ENCODE measurements at regions not wholly inside any gene's neighbourhood (a gene's known extent, or its start where the extent isn't known, plus 50 kb on each side); places are given as distances from the start of the nearest gene placed in this dataset.
"Not testable (repeated sequence)": the region's sequence is repeated elsewhere in the genome, so short reads cannot be mapped to it uniquely, and the experiment has no call there.

DNA sequence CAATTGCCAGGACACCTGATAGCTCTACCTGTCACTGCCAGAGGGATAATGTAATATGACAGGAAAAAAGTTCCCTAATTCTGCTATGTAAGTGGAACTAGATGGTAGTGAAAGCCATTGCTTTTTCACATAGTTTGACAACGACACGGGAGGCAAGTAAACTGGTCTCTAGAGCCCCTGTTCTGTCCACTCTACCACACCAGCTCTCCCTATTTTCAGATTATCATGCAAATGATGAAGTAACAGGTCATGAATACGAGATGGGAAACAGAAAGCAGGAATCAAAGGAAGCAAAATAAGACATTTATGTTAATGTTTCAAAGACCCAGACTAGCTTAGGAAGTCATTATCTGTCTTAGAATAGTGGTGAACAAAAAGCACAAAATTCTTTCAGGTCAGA, 56.2 kb downstream of the TAF11L14 start:
- no peak for DNase-seq

DNA sequence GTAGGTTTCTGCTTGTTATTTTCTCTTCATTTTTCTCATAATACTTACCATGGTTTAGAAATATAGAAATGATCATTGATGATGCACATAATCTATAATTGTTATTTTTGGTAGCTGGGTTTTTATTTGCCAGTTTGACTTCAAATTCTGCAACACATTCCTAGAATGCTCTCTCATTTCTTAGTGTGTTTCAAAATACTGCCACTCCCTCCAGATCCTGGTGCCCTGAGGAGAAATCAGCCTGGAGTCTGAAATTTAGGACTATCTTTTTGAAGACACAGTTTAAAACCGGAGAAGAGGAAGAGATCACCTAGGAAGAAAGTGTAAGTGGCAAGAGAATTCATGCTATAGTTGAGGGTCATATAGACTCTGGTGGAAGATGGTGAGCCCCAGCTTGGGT, 57.5 kb downstream of the TAF11L14 start:
- no peak for DNase-seq

DNA sequence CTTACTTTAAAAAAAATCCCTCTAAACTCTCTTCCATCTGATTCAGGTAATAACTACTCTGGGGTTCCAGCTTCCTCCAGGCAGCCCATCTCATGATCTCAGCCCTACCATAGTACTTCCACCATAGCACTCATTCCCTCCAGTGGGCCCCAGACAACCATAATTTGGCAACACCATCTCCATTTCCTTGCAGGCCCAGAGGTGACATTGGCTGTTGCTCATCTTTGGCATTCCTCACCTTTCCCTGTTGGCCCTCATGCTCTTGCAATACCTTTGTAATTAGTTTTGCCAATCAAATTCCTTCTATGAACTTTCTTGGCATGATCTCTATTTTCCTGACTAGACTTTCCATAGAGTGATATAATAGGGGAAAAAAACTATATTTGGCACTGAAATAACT, 60.1 kb downstream of the TAF11L14 start:
- no peak for DNase-seq

DNA sequence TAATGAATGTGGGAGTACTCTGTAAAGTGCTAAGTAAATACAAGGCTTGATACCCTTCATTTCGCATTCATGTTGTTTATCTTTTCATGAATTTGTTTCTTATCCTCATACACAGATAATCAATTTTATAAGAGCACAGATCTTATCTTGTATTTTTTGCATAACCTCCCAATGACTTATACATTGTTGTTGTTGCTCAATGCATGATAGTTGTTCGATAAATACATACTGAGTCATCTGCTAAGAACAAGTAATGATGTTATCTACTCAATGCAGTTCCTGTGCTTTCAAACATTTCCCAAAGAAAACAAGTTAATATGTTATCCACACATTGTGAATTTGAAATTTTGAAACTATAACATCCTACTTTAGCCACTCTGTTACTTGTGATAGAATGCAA, 60.7 kb downstream of the TAF11L14 start:
- DNase-seq = no peak

DNA sequence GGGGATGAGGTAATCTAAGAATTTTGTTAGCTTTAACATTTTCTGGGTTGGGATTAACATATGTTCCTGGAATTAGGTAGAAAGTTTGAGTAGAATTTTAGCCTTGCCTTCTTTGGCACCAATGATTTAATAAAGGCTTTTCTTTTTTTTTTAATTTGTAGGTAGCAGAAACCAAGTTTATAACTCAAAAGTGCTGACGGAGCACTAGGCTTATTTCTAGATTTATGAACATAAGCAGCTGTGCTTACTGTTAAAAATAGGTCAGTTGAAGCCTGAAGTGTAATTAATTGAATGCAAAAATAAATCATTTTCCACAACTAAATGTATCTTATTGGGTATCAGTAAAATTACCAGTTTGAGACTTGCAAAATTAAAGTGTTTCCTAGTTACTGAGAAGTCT, 62.4 kb downstream of the TAF11L14 start:
- no peak for DNase-seq

DNA sequence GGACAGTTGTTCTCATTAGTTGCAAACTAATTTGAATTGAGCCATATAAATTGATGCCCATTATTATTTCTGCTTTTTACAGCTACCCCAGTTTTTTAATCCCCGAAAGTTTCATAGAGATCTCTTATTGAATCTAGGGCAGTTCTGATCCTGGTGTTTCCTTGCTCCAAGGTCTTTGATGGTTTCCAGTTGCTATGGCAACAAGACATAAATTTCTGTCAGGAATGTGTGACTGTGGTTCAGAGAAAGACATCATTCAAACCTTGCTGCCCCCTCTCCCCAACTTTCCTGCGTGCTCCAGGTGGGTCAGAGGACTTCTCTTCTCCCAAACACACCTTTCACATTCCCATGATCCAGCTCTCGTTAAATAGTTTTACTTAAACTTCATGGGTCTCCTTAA, 63.4 kb downstream of the TAF11L14 start:
- DNase-seq = no peak

DNA sequence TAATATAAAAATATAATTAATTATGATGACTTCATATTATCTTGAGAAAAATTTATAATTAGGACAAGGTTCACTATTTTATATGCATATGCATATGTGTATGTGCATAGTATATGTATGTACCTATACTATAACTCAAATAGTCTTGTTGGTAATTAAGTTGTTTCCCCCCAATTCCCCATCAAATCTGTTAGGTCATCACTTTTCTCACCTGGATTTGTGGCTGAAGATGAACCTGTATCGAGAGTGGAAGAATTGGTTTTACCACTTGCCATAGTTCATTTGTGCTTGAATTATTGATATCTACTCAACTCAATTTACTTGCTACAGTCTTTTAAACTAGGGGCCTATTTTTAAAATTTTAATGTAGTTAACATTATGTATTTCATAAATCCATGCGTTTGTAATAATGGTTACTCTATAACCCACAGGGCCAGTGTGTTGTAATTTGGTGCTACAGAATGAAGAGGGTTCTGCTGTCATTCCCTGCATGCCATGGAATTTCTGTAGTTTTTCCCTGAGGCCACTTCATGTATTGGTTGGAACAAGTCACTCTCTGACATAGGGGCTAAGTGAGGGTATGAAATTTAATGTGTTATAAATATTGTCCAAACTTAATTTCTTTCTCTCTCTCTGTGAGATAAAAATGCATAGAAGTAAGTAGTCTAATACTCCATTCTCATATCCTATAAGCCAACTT, 74.9 kb downstream of the TAF11L14 start:
- DNase-seq = no peak

DNA sequence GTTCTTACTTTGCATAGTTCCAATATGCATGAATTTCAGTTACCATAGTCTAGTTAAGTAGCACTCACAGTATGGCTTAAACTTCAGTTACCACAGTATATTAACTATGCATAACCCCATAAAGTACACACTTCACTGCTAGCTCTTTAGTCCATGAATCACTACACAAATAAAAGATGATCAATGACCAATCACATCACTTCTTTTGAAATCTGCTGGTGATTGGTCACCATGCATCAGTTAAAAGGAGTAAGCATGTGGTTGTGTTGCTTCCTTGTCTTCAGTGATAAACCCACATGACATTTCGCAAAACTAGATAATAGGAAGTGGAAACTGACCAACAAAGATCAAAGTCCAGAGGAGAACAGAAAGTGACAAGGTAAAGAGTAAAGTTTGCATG, 79.0 kb downstream of the TAF11L14 start:
- no peak for DNase-seq

DNA sequence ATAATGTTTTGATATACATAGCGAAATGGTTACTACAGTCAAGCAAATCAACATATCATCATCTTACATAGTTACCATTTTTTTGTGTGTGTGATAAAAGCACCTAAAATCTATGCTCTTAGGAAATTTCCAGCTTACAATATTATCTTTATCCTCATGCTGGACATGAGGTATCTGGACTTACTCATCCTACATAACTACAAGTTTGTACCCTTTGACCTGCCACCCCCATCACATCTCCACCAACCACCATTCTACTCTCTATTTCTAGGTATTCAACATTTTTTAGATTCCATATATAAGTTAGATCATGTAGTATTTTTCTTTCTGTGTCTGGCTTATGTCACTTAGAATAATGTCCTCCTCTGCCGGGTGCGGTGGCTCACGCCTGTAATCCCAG, 79.9 kb downstream of the TAF11L14 start:
- no peak for DNase-seq

DNA sequence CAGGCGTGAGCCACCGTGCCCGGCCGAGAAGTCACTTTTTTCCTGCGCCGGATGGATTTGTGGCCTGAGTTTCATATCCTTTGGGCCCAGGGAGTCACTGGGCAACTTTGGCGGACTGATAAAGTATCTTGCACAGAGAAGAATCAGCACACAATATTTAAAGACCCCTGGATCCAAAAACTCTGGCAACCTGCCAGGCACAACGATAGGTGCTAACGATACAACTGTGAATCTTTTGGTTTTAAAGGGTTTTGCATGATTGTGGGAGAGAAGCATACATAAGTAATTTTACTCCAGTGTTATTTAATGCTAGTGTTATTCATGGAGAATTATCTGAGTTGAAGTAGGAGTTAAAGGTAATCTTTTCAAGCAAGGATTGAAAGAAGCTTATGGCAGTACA, 85.3 kb downstream of the TAF11L14 start:
- DNase-seq = no peak

DNA sequence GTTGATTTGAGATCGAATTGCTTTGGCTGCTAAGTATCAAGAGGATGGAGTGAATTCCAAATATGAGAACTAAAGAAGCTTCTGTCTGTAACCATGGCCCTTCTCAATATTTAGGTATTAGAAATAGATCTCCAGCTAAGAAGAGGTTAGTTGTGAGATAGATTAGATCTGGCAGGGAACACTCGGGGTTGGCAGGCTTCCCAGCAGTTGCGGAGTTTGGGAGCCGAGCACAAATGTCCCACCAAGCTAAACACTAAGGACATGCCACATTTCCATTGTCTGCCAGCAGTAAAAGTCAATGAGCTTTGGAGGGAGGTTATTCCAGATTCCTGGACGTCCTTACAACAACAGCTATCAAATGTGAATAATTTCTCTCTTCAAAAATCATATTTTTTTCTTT, 85.8 kb downstream of the TAF11L14 start:
- DNase-seq = no peak

DNA sequence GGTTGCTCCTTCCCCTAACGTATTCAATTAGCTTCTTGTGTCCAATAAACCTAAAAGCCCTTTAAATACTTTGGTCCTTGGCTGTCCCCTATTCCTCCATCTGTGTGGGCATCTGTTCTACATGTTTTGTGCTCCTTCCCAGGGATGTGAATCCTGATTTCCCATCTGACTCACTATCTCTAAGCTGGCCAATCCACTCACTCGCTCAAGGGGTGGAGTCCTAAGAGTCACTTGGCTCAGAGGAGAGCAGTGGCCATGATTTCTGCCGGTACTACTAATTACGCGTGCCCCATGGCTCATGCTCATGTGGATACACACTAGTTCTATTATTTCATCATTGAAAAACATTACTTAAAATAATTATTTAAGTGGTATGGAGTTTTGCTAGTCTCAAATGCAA, 89.6 kb downstream of the TAF11L14 start:
- DNase-seq = no peak

DNA sequence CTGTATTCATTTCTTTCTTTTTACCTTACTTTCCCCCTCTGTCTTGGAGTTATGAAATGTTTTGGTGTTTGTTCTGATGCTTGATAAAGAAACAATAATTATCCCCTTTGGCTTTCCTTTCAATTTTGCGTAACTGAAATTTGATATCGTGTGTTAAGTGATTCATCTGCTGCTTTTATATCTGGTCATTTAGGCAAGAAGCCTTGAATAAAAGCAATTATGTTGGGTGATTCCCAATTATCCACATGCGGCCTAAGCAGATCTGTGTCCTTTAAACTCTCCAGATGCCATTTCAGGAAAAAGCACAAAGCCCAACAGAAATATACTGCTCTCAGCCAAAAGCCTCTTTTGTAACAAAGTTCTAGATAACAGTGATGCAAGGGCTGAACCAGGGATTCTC, 92.8 kb downstream of the TAF11L14 start:
- no peak for DNase-seq

DNA sequence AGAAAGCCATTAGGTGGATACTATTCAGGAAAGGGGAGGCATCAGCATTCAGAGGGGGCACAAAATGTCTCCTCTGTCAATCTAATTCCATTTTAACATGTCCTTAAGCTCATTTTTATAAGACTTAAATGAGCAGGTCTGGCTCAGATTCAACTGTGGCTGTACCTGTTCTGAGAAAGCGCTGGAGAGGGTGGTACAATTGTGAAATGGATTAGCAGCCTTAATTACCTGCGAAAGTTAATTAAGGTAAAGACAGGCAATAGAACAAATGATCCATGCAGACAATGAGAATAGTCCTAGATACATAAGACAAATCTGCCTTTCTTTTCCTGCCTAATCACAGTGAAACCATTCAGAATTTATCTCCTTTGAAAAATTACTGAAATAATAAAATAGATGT, 96.2 kb downstream of the TAF11L14 start:
- no peak for DNase-seq

DNA sequence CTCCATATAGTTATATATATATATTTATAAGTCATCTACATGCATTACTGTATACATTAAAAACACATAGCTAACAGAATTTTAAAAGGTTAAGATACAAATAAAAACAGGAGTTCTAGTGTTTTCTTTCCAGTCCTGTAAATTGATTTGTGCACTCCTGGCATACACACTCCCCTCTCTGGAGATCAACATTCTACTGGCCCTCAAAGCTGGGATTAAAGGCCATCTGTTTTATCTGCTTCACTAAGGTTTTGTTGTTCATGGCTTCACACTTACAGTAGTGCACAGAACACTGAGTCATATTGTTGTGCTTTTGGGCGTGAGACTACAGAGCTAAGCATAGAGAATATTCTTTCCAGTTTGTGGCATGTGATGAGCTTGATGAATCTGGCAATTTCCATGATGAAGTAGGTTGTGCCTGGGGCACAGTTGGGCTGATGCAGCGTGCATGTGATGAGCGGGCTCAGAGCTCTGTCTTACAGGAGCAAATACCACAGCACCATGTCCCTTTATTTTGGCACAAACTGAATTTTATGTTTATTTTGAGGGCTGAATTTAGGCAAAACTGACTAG, 98.2 kb downstream of the TAF11L14 start:
- no peak for DNase-seq

DNA sequence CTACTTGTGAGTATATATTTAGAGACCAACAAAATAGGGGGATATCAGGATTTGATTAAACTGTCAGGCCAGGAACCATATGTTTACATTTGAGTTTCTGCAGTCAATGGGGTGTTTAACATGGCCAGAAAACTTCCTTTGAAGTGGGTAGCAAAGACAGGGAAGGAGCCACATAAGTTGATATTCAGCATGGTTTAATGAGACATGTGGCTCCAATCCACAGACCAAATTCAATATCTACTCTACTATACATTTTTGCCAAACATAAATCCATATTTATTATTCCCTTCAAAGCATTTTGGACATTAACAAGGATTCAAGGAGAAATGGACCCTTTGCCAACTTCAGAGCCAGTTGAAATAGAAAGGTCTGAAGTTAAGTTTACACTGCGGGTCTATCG, 99.8 kb downstream of the TAF11L14 start:
- DNase-seq = no peak

DNA sequence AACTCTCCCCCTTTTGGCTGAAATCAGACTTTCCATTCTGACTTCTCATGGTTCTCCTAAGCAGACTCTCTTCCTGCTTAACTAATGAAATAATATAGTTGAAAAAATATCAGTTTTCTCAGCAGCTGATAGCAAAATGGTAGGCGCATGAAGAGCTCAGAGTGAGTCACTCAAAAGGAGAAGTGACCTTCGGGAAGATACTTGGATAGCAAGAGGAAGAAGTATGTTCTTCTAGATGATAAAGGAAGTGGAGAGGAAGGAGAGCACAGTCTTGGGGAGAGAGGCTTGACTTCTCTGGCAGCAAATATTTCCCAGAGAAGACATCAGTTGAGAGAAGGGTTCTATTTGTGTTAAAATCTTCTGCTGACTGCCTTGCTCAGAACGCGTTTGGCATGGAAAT, 101.5 kb downstream of the TAF11L14 start:
- no peak for DNase-seq

DNA sequence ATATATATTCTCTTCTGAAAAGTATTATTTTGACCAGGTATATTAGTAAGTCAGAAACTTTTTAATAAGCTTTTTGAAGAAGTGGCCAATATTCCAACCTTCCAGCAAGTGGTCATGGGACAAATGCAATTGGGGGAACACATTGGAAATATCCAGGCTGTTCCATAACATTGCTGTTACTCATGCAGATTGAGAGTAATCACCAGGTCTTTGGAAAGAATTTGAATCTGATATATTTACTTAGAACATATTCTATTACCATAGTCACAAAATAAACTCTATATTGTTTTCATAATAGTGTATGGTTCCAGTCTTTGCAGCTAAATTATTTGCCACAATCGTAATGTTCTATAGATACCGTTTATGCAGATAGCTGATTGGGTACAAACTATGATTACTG, 102.8 kb downstream of the TAF11L14 start:
- DNase-seq = no peak

DNA sequence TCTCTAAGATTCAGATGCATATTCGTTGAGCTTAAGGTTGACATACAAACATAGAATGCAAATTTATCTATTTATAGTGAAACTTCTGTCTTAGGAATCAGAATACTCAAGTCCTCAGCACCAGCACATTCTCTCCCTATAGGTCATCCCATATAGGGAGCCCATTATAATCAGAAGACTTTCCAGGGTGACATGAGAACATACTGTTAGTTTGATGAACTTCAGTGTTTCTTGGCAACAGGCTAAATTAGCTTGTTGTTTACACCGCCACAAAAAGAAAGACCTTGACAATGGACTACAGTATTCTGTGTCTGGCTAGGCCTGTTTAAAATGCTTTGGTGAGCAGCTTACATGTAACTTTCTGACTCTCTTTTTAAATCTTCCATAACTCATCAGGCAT, 104.2 kb downstream of the TAF11L14 start:
- no peak for DNase-seq

DNA sequence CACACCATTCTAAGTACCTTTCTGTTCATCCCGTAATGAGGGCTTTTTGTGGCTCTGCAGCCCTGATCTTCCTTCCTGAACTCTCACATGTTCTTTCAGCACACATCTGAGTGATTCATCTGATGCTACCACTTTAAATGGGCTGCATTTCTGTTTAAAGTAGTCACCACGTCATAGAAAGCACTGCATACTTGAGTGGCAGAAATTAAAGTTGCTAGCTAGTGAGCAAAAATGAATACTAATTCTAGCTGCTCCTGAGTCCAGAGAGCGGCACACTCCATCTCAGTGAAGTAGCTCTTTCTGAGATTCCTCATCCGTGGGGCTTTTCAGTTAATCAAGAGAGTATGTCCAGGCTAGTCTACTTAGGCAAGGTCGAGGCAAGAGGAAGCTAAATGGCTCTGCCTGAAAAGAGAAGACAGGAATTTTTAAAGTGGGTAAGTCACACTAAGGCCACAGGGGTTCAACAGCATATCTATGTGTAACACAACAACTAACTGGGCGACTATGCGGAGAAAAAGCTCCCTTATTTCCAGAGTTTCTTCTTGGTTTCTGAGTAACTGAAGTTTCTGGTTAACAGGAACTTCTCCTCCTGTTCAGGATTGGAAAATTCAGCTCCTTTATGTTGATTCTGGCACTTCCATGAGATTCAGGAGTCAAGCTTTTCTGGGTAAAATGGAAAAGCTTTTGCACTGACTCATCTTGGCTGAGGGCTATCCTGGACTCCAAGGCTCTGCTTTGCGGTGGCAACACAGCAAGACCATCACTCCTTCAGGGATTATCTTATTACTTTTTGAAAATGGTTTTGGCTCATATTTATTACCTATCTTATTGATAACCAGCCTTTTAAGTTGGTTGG, 109.5 kb downstream of the TAF11L14 start:
- DNase-seq = no peak

DNA sequence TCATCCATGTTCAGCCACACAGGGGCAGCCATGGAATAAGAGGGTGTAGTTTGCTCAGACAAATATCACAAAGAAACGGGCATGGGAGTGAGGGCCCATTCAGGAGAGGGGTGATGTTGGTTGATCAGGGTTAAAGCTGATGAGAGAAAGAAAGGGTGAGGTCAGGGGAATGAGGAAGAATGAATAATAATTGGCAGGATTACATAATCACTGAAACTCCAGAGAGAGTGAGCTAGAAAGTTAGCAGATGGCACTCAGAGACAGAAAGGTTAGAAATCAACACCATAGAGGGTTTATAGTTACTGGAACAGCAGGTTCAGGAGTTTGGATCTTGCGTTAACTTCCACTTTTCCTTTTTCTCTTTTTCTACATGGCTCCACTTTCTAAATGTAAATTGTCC, 113.9 kb downstream of the TAF11L14 start:
- DNase-seq = no peak

DNA sequence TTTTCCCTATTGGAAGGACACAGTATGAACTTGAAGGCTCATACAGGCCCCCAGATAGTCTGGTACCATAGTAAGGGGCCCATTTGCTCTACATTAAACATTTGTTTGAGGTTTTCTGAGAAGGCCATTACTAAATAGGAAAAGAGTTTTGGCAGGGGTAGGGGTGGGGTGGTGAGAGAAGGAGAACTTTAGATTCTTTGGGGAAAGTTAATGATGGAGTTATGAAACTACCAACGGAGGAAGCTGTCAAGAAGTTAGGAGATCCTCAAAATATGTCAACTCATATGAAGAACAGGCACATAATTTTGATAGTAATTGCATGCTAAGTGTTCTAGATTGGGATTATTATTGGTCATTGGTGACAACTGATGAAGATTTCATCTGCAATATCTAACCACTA, 114.7 kb downstream of the TAF11L14 start:
- DNase-seq = no peak

DNA sequence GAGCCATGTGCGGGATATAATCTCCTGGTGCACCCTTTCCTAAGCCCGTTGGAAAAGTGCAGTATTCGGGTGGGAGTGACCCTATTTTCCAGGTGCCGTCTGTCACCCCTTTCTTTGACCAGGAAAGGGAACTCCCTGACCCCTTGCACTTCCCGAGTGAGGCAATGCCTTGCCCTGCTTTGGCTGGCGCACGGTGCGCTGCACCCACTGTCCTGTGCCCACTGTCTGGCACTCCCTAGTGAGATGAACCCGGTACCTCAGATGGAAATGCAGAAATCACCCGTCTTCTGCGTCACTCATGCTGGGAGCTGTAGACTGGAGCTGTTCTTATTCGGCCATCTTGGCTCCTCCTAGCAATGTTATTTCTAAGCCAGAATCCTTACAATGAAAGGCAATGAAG, 121.1 kb downstream of the TAF11L14 start:
- DNase-seq = not testable (repeated sequence)

DNA sequence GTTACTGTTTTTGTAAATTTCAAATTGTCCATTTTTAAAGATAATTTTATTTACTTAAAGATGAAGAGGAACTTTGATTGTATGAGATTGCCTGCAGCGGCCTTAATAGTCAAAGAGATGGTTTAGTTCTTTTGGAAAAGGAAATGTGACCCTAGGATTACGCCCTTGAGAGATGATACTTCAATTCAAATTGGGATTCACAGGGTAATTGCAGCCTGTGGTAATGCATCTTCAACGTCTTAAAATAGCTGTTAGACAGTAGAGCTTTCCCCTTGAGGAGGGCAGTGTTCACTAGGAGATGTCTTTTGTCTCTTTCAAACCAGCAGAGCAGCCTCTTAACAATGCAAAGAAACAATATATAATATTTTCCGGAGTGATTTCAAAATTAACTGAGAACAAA, 127.1 kb downstream of the TAF11L14 start:
- no peak for DNase-seq
